ENCODE measurements at regions not wholly inside any gene's neighbourhood (a gene's known extent, or its start where the extent isn't known, plus 50 kb on each side); places are given as distances from the start of the nearest gene placed in this dataset.
"Not testable (repeated sequence)": the region's sequence is repeated elsewhere in the genome, so short reads cannot be mapped to it uniquely, and the experiment has no call there.

DNA sequence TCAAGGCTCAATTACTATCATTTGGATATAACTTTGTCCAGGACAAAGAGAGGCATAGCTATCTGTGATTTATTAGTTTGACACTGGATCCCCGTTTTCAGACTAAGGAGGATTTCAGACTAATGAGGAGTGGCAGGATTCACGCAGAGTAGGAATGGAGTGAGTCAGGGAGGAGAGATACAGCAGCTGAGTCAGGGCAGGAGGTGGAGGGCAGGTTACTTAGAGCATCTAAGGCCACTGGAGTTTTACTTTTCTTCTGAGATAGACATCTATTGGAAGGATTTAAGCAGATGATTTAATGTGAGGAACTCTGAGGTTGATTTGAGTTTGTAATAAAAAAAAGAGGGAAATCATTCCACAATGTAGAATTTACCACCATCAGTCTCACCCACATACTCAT, 110.6 kb downstream of the RPIA start:
- not testable (repeated sequence) for DNase-seq (ENCODE audit: low spot score)

DNA sequence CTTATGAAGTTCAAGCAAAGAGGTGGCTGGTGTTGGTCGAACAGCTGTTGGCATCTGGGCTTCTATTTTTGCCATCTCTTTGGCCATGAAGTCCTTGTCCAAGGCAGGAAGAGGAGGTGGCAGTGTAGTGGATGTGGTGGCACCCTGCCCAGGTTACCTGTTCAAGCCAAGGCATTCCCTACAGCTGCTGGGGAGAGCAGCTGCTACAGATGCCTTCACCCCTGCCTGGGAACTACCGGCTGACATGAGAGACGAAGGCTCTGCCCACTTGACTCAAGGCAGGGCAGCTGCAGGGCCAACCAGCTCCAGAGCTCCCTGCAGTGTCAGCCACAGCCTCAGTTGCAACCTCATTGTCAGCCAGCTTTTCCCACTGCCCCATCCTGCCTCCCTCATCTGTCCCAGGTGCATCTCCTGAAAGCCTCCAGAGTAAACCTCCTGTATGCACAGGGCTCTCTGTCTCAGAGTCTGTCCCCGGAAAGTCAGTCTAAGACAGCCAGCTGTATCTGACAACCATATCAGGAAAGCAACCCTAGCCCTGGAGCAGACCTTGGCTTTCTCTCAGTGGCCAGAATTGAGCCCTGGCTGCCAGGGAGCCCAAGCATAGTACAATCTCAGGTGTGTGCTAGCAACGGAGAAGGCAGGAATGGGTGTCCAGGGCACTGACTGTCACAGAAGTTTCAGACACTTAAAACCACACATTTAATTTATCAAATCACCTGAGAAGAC, 115.9 kb downstream of the RPIA start:
- DNase-seq (ENCODE audit: low spot score) = no peak

DNA sequence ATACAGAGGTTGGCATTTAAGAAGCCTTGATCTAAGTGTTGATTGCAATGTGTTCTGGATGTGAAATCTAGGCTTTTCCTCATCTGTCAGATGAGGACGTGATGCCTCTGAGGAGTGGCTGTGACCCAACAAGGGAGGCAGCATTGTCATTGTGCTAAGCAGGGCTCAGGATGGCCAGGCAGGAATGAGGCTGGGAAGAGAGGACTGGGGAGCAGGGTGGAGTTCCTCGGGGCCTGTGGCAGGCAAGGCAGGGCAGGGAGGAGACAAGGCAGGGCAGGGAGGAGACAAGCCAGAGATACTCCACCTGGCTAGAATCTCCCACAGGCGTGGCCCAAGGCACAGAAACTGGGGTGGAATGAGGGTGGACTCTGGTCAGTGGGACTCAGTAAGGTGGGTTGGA, 116.6 kb downstream of the RPIA start:
- no peak for DNase-seq (ENCODE audit: low spot score)

DNA sequence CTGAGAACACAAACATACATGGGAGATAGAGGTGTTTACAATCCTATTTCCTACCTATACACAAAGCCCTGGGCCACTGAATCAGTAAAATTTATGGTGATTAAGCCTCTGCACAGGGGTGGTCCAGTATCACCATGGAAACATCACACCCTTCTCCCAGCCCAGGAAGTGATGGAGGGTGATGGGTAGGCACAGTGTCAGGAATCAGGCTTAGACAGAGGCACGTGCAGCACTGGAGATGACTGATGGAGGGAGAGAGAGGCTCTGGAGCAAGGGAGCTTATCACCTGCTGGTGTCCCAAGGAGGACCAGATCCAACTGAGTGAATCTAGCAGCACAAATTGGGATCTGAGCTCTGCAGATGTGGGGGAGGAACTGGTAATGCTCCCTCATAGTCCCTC, 117.2 kb downstream of the RPIA start:
- no peak for DNase-seq (ENCODE audit: low spot score)

DNA sequence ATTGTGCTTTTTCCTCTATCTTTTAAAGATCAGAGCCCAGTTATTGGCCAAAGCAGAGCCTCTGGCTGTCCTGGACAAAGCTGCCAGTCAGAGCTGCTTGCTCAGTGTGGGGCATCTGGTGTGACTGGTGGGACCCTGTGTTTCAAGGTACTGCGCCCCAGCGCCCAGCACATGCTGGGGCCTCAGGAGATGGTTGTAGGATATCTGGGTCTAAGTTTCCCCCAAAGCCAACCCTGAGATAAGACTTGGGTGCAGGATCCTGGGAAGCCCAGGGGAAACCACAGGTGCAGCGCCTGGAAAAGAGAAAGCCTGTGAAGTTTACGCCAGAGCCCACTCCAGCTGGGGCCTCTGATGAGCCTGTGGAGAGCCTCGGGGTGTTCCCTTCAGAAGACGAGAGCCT, 117.7 kb downstream of the RPIA start:
- DNase-seq (ENCODE audit: low spot score) = no peak

DNA sequence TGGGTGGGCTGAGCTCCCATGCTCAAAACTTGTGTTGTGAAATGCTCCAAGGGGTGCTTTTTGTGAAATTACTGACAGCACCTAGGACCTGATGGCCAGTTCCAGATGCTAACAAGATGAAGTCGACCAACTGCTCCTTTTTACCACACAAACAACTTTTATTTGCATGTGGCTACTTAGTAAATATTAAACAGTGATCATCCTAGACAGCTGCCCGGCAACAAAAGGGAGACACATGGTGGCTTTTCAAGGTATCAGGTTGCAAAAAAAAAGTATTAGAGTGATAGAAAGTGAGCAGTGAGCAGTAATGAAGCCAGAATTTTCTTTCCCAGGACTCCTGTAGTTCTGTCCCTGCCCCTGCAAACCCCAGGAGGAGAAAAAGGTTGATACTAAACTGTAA, 118.5 kb downstream of the RPIA start:
- no peak for DNase-seq (ENCODE audit: low spot score)

DNA sequence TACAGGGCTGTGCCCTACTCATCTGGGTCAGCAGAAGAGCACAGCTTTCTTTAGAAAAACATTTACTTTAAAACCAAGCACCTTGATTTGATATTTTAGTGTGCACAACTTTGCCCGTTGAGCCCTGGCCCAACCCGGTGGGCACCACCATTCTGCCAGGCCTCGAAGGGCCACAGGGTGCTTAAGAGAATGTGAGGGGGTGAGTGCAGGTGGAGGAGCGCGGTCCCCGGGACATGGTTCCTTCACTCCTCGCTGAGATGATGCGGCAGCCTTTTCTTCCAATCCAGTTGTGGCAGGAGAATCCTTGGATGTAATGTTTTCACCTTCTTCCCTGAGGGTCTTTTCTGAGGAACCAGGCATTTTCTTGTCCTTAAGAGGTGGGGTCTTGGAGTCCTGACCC, 119.0 kb downstream of the RPIA start:
- DNase-seq (ENCODE audit: low spot score) = no peak

DNA sequence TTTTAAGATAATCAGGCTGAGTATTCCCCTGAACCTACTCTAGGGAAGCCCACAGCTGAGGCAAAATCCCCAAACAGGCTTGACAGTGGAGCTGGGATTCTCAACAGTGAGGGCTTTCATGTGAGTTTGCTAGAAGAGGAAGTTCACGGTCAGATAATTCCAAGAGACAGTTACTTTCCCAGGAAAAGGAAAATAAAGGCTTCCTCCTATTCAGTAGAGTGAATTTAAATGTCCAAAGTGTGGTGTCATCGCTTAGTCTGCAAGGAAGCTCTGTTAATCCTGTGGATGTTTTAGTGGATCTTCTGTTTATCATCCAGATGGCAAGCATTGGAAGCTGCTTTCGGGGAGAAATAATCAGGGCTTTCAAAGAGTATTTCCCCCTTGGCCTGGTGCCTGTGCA, 119.8 kb downstream of the RPIA start:
- DNase-seq (ENCODE audit: low spot score) = no peak

DNA sequence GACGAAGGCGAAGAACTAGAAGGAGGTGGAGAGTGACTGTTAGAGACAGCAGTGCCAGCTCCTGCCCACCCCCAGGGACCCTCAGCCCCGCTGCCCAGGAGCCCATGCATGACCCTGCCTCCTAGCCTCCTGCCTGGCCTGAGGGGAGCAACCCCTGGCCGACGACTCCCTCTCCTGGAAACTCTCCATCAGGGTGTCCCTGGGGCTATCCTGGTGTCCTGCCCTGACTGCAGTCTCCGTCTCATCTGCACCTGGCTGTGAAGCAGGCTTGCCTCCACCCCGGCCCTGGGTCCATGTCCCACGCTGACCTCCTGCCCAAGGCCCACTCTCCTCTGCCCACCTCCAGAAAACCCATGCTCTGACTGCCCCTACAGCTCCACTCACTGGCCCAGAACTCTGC, 120.2 kb downstream of the RPIA start:
- DNase-seq (ENCODE audit: low spot score) = no peak

DNA sequence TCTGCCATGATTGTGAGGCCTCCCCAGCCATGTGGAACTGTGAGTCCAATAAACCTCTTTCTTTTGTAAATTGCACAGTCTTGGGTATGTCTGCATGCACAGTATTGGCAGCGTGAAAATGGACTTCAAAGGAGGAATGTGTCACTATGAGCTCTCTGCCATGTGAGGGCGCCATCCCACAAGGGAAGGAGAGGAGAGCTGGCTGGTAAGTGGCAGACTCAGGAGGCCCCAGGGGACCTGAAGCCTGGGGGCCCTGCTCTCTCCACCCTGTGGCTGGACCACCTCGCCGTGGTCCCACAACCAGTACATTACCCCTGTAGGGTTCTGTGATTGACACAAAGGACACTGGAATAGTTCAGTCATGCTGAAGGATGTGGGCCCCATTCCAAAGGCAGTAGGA, 122.1 kb downstream of the RPIA start:
- DNase-seq (ENCODE audit: low spot score) = no peak

DNA sequence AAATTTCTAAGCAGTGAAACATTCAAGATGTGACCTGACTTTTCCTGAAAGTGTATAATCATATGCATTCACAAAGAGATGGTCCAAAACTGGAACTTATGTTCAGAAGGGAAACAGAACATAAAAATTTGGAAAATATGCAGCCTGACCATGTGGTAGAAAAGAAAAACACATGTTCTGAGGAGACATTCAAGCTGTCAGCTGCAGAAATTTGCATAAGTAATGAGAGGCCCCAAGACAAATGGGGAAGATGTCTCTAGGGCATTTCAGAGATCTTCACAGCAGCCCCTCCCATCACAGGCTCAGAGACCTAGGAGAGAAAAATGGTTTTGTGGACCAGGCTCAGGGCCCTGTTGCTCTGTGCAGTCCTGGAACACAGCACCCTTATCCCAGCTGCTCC, 123.8 kb downstream of the RPIA start:
- DNase-seq (ENCODE audit: low spot score) = no peak

DNA sequence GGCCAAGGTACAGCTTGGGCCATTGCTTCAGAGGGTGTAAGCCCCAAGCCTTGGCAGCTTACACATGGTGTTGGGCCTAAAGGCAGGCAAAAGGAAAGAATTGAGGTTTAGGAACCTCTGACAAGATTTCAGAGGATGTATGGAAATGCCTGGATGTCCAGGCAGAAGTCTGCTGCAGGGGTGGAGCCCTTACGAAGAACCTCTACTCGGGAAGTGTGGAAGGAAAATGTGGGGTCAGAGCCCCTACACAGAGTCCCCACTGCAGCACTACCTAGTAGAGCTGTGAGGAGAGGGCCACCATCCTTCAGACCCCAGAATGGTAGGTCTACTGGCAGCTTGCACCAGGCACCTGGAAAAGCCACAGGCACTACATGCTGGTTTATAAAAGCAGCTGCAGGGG, 124.2 kb downstream of the RPIA start:
- DNase-seq (ENCODE audit: low spot score) = no peak

DNA sequence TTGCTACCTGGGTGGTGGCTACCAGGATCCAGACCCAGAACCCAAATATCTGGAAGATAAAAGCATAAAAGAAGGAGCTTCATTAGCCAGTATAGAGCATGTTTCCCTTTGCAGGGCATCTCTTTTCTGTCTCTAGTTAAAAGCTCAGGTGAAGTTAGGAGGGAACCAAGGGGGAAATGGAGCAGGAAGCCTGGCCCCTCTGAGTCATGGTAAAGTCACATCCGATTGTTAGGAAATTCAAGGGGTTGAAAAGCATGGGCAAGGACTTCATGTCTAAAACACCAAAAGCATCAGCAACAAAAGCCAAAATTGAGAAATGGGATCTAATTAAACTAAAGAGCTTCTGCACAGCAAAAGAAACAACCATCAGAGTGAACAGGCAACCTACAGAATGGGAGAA, 126.9 kb downstream of the RPIA start:
- DNase-seq (ENCODE audit: low spot score) = no peak

DNA sequence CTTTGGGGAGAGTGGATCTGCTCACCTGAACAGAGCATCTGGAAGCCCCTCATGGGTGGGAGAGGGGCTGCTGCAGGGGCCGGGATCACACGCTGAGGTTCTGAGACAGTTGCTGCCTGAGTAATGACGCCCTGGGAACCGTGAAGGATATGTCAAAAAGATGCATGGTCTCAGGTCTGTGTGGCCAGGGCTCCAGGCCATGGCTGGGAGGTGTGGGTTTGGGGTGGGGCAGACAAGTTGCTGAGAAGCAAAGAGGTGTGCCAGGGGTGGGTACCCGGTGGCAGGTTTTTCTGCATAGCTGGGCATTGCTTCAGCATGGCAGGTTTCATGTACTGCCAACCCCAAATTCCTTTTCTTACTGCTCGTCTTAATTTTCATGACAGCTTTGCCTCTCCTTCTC, 133.5 kb downstream of the RPIA start:
- no peak for DNase-seq (ENCODE audit: low spot score)

DNA sequence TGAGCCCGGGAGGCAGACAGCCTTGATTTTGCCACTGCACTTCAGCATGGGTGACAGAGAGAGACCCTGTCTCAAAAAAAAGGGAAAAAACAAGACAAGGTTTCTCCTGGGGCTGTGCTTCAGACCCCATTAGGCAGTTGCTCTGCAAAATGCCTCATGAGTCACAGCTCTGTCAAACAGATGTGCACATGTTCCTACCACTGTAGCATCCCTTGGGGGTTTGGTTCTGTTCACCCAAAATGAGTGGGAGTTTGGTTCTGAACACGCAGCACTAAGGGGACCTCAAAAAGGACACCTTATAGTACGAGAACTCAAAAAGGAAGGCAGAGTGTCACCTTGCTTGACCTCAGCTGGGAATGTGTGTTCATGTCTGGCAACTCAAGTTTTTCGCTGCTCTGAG, 134.9 kb downstream of the RPIA start:
- DNase-seq (ENCODE audit: low spot score) = no peak

DNA sequence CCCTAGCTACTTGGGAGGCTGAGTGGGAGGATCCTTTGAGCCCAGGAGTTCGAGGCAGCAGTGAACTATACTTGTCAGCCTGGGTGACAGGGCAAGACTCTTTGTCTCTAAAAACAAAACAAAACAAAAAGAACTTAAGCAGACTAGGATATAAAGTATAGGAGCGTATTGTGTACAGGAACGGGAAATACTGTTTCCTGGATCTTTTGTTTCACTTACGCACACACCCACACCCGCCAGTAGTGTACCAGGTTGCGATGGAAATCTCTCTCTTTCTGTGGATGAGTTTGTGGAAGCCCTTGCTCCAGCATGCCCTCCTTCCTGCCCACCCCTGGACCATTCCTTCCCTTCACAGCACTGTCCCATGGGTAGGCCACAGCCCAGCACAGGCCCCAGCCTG, 136.3 kb downstream of the RPIA start:
- no peak for DNase-seq (ENCODE audit: low spot score)

DNA sequence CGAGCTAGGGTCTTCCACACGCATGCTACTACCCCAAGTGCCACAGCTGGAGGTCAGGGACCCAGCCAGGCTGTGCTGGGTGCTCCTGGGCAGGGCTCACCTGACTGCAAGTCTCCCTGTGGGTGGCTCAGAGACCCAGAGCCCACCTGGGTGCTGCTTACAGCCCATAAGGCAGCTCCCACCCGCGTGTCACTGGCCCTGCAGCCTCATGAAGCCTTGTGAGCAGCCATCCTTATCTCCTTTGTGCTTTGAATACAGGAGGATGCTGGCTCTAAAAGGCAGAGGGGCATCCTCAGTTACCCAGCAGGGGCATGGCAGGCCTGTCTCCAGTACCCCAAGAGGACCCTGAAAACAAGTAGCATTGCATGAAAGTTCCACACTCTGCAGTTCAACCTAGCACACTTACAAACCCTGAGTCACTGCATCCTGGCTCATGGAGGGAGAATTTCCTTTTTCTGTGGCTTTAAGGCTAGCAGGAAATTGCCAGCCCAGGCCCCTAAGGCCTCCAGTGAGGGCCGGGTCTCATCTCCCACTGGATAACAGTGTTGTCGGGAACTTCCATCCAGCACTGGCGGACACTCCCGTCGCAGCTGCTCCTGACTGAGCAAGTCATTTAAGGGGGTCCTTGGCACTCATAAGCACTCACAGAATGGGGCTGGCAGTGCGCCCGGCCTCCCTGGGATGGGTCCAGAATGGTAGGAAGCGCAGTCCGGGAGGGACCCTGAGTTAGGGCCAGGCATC, 137.1 kb downstream of the RPIA start:
- no peak for DNase-seq (ENCODE audit: low spot score)

DNA sequence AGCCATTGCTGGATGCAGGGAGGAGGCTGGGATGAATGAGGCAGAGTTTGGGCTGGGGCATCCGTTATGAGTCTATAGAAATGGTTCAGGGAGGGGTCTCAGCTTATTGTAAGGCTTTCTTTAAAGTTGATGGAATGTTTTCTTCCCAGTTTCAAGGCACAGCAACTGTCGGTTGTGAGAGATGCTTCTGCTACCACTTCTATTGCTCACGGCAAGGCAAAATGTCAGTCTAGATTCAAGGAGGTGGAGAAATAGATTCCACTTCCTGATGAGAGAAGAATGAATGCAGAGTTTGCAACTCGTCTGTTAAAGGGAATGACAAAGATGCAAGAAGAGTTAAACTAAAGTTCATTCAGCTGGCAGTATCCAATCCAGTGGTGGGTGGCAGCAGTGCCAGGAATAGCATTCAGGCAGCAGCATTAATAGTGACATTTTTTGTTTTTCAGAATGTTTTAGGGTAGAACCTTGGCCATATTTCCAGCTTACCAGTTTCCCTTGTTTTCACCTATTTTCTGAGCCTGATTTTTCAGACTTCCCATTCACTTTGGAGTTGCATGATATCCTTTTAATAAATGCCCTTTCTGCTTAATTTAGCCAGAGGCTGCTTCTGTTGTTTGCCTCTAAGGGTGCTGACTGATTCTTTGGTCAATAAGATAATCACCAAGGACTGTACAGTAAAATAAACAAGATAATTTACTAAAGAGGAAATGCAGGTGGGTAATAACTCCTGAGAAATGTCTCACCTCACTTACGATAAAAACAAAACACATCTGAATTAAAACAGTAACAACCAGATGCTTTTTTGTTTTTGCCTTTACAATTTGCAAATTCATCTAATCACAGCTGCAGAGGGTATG, 138.4 kb downstream of the RPIA start:
- no peak for DNase-seq (ENCODE audit: low spot score)

DNA sequence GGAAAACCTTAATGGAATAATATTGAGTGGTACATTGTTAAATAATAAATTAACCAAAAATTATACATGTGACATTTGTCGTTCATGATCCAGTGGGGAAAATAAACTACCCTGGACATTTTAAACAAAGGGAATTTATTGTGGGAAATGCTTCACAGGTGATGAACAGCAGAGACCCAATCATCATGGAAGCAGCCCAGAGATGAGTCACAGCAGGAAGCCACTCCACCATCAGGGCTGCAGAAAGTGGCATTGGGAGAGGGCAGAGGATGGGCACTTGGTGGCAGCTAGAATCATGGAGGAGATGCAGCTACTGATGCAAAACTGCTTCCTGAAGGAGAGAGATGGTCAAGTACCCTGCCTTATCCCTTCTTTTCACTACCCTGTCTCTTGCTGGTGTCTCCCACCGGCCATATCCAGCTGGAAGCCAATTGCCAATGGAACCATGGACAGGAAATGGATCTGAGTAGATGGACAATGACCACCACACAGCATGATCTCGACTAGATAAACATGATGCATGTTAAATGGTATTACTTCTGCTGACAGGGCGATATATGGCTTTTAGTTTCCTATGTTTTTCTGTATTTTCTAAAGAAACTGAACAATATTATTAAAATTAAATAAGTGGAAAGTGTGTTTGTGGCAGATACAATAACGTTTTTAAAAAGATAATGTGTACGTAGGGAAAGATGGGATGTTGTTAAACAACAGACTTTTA, 139.8 kb downstream of the RPIA start:
- DNase-seq (ENCODE audit: low spot score) = no peak

DNA sequence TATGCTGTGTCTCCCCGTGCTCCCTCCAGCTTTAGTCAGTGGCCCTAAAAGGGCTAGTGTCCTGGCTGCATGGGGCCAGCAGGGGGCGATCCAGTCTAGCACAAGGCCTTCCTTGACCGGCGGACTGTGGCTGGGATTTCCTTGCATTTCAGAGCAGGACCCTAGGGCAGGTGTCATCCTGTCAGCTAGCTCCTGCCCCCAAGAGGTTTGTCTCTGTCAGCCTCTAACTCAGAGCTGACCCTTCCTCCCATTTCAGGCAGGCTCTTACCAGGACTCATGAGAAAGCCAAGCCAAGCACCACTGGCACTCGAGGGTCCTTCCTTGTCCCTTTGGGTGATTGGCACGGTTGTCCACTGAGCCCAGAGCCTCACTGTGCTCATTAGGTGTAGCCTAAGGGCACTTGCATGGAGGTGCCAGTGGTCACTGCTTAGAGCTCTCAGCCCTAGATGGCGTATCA, 140.3 kb downstream of the RPIA start:
- DNase-seq (ENCODE audit: low spot score) = no peak

DNA sequence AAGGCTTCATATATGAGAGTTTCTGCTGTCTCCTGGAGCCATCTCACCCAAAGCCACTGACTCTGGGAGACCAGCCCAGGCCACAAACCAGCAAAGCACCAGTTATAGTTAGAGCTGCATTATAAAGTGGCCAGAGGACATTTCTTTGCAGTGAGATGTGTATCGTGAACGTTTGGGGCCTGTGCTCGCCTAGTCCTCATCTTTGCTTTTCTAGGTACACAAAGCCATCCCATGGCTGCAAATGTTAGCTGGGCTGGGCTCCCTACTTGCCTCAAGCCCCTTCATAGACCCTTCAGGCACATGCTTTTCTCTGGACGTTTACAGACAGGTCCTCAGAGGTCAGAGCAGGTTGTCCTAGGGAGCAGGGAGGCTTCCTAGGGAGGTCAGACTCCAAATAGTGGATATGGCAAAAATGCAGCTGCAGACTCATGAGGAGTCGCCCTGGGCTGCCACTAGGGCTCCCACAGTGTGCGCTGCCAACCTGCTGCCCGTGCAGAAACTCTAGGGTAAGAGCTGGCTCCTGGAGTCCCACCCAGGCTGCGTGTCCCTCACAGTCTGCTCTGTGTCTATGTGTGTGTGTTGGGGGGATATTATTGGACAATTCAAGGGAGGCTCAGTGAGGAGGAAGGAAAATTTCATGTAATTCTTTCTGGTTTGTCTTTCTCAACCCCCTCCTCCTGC, 141.0 kb downstream of the RPIA start:
- no peak for DNase-seq (ENCODE audit: low spot score)

Data from mesenteric fat pad (tissue), 1 donor.